ENCODE measurements at regions not wholly inside any gene's neighbourhood (a gene's known extent, or its start where the extent isn't known, plus 50 kb on each side); places are given as distances from the start of the nearest gene placed in this dataset.

DNA sequence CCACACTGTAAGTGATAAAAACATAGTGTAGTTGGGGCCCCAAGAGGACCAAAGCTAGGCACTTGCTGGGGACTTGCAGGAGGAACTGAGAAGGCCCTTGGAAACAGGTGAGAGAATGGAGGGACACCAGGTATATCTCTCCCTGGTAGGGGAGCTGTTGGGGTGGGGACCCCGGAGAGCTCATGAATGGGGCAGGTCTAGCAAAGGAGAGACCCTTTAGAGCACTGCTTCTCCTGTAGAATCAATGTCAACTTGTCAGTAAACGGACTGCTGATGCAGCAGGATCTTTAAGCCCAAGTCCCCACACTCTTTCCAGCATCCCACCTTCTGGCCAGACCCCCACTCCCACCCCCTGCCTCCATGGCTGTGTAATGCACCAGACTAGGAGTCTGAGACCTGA lies 109.6 kb upstream of the THY1 start:
- TF ChIP-seq, protein P1, sequence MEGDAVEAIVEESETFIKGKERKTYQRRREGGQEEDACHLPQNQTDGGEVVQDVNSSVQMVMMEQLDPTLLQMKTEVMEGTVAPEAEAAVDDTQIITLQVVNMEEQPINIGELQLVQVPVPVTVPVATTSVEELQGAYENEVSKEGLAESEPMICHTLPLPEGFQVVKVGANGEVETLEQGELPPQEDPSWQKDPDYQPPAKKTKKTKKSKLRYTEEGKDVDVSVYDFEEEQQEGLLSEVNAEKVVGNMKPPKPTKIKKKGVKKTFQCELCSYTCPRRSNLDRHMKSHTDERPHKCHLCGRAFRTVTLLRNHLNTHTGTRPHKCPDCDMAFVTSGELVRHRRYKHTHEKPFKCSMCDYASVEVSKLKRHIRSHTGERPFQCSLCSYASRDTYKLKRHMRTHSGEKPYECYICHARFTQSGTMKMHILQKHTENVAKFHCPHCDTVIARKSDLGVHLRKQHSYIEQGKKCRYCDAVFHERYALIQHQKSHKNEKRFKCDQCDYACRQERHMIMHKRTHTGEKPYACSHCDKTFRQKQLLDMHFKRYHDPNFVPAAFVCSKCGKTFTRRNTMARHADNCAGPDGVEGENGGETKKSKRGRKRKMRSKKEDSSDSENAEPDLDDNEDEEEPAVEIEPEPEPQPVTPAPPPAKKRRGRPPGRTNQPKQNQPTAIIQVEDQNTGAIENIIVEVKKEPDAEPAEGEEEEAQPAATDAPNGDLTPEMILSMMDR (IDR thresholded peaks at IDR 0.05; ENCODE audit: insufficient read depth, low read depth, low read length): no peak
- TF ChIP-seq EZH2 (IDR thresholded peaks at IDR 0.05; ENCODE audit: insufficient read depth, low read length): no peak
